ENCODE measurements at regions not wholly inside any gene's neighbourhood (a gene's known extent, or its start where the extent isn't known, plus 50 kb on each side); places are given as distances from the start of the nearest gene placed in this dataset.

- no peak for DNase-seq (ENCODE audit: low spot score)
Observed at GRCh38 chr2:6739547-6739946, 126.2 kb downstream of the CMPK2 start.

- no peak for DNase-seq (ENCODE audit: low spot score)
Observed at GRCh38 chr2:6741229-6741628, 124.5 kb downstream of the CMPK2 start.

GRCh38 chr2:6744038-6744437 lies 121.7 kb downstream of the CMPK2 start:
- DNase-seq (ENCODE audit: low spot score): no peak

GRCh38 chr2:6747433-6747832 lies 118.3 kb downstream of the CMPK2 start:
- no peak for DNase-seq (ENCODE audit: low spot score)

- DNase-seq (ENCODE audit: low spot score): no peak
Observed at GRCh38 chr2:6748406-6749067, 117.2 kb downstream of the CMPK2 start.

GRCh38 chr2:6749962-6750361 lies 115.7 kb downstream of the CMPK2 start:
- DNase-seq (ENCODE audit: low spot score): no peak

GRCh38 chr2:6750411-6751158 lies 115.1 kb downstream of the CMPK2 start:
- DNase-seq (ENCODE audit: low spot score): no peak

- DNase-seq (ENCODE audit: low spot score): no peak
Observed at GRCh38 chr2:6754419-6754818, 111.3 kb downstream of the CMPK2 start.

GRCh38 chr2:6755456-6755855 lies 110.3 kb downstream of the CMPK2 start:
- no peak for DNase-seq (ENCODE audit: low spot score)

- DNase-seq (ENCODE audit: low spot score): no peak
Observed at GRCh38 chr2:6757215-6757614, 108.5 kb downstream of the CMPK2 start.

- DNase-seq (ENCODE audit: low spot score): no peak
Observed at GRCh38 chr2:6759689-6760088, 106.0 kb downstream of the CMPK2 start.

- no peak for DNase-seq (ENCODE audit: low spot score)
Observed at GRCh38 chr2:6760132-6760531, 105.6 kb downstream of the CMPK2 start.

GRCh38 chr2:6764968-6765723 lies 100.6 kb downstream of the CMPK2 start:
- DNase-seq (ENCODE audit: low spot score): no peak

GRCh38 chr2:6769346-6769745 lies 96.4 kb downstream of the CMPK2 start:
- DNase-seq (ENCODE audit: low spot score): no peak

GRCh38 chr2:6770006-6770405 lies 95.7 kb downstream of the CMPK2 start:
- DNase-seq (ENCODE audit: low spot score): no peak

GRCh38 chr2:6771634-6772611 lies 93.8 kb downstream of the CMPK2 start:
- no peak for DNase-seq (ENCODE audit: low spot score)

- peak; percentile 44 for DNase-seq (ENCODE audit: low spot score)
Observed at GRCh38 chr2:6773007-6773693, 92.6 kb downstream of the CMPK2 start.

GRCh38 chr2:6773694-6774044 lies 92.0 kb downstream of the CMPK2 start:
- DNase-seq (ENCODE audit: low spot score): no peak

GRCh38 chr2:6776125-6776524 lies 89.6 kb downstream of the CMPK2 start:
- DNase-seq (ENCODE audit: low spot score): no peak

GRCh38 chr2:6777626-6778025 lies 88.1 kb downstream of the CMPK2 start:
- no peak for DNase-seq (ENCODE audit: low spot score)

GRCh38 chr2:6780765-6781274 lies 84.9 kb downstream of the CMPK2 start:
- DNase-seq (ENCODE audit: low spot score): no peak
